ENCODE measurements at regions not wholly inside any gene's neighbourhood (a gene's known extent, or its start where the extent isn't known, plus 50 kb on each side); places are given as distances from the start of the nearest gene placed in this dataset.
"Not testable (repeated sequence)": the region's sequence is repeated elsewhere in the genome, so short reads cannot be mapped to it uniquely, and the experiment has no call there.

GRCh38 chr10:7056216-7056615 is 354.6 kb downstream of the SFMBT2 start:
- intact Hi-C loops (cut with DNase I) = no loop called here
- Histone ChIP-seq H3K27ac (no peak overlapping the region), H3K9me3 (no peaks in the 10 kb centered on the region), H3K4me1 (no peaks in the 10 kb centered on the region), H3K36me3 (no peaks in the 10 kb centered on the region), H3K4me3 (no peak overlapping the region), H3K27me3 (no peaks in the 10 kb centered on the region)
- TF ChIP-seq CTCF (IDR thresholded peaks at IDR 0.05) = no peak
- no peak for ATAC-seq
- no peak for DNase-seq

GRCh38 chr10:7054915-7055314 is 355.9 kb downstream of the SFMBT2 start:
- DNase-seq = no peak
- Histone ChIP-seq H3K27ac (no peak overlapping the region), H3K27me3 (no peaks in the 10 kb centered on the region), H3K36me3 (no peaks in the 10 kb centered on the region), H3K9me3 (no peaks in the 10 kb centered on the region), H3K4me1 (no peaks in the 10 kb centered on the region), H3K4me3 (no peak overlapping the region)
- no peak for ATAC-seq
- intact Hi-C loops (cut with DNase I) = no loop called here
- peak; percentile 6 for TF ChIP-seq CTCF (IDR thresholded peaks at IDR 0.05)

- Histone ChIP-seq H3K36me3 (no peaks in the 10 kb centered on the region), H3K9me3 (no peaks in the 10 kb centered on the region), H3K4me3 (no peak overlapping the region), H3K27me3 (no peaks in the 10 kb centered on the region), H3K27ac (no peak overlapping the region), H3K4me1 (no peaks in the 10 kb centered on the region)
- DNase-seq (no peak), ATAC-seq (no peak)
- TF ChIP-seq CTCF (IDR thresholded peaks at IDR 0.05) = no peak
- intact Hi-C loops (cut with DNase I) = no loop called here
Observed at GRCh38 chr10:7053195-7053594, 357.6 kb downstream of the SFMBT2 start.

GRCh38 chr10:7050024-7050423 is 360.8 kb downstream of the SFMBT2 start:
- H3K36me3 ChIP-seq; H3K27ac ChIP-seq; H3K27me3 ChIP-seq; H3K9me3 ChIP-seq; intact Hi-C loops (cut with DNase I); ATAC-seq; H3K4me3 ChIP-seq; DNase-seq: not testable (repeated sequence)
- H3K4me1 ChIP-seq = peaks cover 10% of the 10 kb centered on the region

GRCh38 chr10:7048061-7048460 is 362.8 kb downstream of the SFMBT2 start:
- Histone ChIP-seq H3K36me3 (no peaks in the 10 kb centered on the region), H3K4me1 (peaks cover 10% of the 10 kb centered on the region), H3K4me3 (no peak overlapping the region), H3K27ac (no peak overlapping the region), H3K9me3 (no peaks in the 10 kb centered on the region), H3K27me3 (no peaks in the 10 kb centered on the region)
- ATAC-seq = no peak
- no peak for TF ChIP-seq CTCF (IDR thresholded peaks at IDR 0.05)
- DNase-seq = no peak
- intact Hi-C loops (cut with DNase I) = no loop called here

- H3K27ac ChIP-seq = peak overlapping the region; percentile 65
- no peak for ATAC-seq
- no peak for TF ChIP-seq CTCF (IDR thresholded peaks at IDR 0.05)
Observed at GRCh38 chr10:7046615-7047014, 364.2 kb downstream of the SFMBT2 start.

More at GRCh38 chr10:7046615-7047014, 364.2 kb downstream of the SFMBT2 start:
- DNase-seq = no peak
- Histone ChIP-seq H3K27me3 (no peaks in the 10 kb centered on the region), H3K4me3 (no peak overlapping the region), H3K4me1 (peaks cover 14% of the 10 kb centered on the region), H3K36me3 (no peaks in the 10 kb centered on the region), H3K9me3 (no peaks in the 10 kb centered on the region)
- intact Hi-C loops (cut with DNase I) = no loop called here
